ENCODE measurements at regions not wholly inside any gene's neighbourhood (a gene's known extent, or its start where the extent isn't known, plus 50 kb on each side); places are given as distances from the start of the nearest gene placed in this dataset.

GRCh38 chr6:23091795-23092194 lies 522.4 kb downstream of the HDGFL1 start:
- H3K4me3 ChIP-seq (ENCODE audit: low read depth, low read length) = no peak overlapping the region
- TF ChIP-seq CTCF (IDR thresholded peaks at IDR 0.05; ENCODE audit: borderline replicate concordance, insufficient read depth, low read depth, low read length) = no peak

DNA sequence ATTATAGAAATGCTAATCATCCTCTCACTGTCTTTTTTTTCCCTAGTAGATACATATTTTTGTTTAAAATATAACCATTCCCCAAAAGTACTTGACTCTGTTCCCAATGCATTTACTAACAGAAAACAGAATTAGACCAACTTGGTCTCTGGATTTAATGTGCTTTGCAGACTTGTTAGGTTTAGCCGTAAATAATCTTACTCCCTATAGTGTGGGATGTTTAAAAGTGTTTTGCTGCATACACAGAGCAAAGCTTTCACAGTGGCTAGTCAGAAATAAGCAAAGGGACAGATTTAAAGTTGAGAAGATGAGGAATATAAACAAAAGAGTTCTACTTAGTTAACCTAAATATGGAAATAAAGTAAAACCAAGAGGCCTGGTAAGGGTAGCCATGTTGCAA lies 527.5 kb downstream of the HDGFL1 start:
- no peak overlapping the region for H3K4me3 ChIP-seq (ENCODE audit: low read depth, low read length)
- TF ChIP-seq CTCF (IDR thresholded peaks at IDR 0.05; ENCODE audit: borderline replicate concordance, insufficient read depth, low read depth, low read length) = no peak

DNA sequence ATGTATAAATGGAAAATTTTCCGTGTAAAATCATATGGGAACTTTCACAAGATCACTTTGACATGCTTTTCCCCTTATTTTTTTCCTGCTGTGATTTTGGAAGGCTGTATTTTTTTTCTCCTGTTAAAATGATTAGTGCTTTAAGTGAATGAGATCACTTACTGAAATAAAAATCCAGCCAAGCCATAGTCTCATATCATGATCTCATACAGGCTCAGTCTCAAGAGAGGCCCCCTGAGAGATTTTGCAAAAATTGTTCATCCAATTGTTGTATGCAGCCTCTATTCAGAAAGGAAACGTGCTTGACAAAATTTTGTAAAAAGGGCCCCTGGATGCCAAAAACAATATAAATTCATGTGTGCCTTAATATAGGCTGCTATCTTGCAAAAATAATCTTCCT lies 528.2 kb downstream of the HDGFL1 start:
- no peak overlapping the region for H3K4me3 ChIP-seq (ENCODE audit: low read depth, low read length)
- no peak for TF ChIP-seq CTCF (IDR thresholded peaks at IDR 0.05; ENCODE audit: borderline replicate concordance, insufficient read depth, low read depth, low read length)

- TF ChIP-seq CTCF (IDR thresholded peaks at IDR 0.05; ENCODE audit: borderline replicate concordance, insufficient read depth, low read depth, low read length) = no peak
- no peak overlapping the region for H3K4me3 ChIP-seq (ENCODE audit: low read depth, low read length)
Observed at GRCh38 chr6:23106951-23107350, 537.6 kb downstream of the HDGFL1 start.

GRCh38 chr6:23111984-23112383 lies 542.6 kb downstream of the HDGFL1 start:
- H3K4me3 ChIP-seq (ENCODE audit: low read depth, low read length) = no peak overlapping the region
- no peak for TF ChIP-seq CTCF (IDR thresholded peaks at IDR 0.05; ENCODE audit: borderline replicate concordance, insufficient read depth, low read depth, low read length)

GRCh38 chr6:23114812-23115504 lies 545.6 kb downstream of the HDGFL1 start:
- no peak for TF ChIP-seq CTCF (IDR thresholded peaks at IDR 0.05; ENCODE audit: borderline replicate concordance, insufficient read depth, low read depth, low read length)
- H3K4me3 ChIP-seq (ENCODE audit: low read depth, low read length) = no peak overlapping the region

GRCh38 chr6:23137611-23138010 lies 568.2 kb downstream of the HDGFL1 start:
- H3K4me3 ChIP-seq (ENCODE audit: low read depth, low read length) = no peak overlapping the region
- no peak for TF ChIP-seq CTCF (IDR thresholded peaks at IDR 0.05; ENCODE audit: borderline replicate concordance, insufficient read depth, low read depth, low read length)

All from GM12875 (cell line).